Activated CD4-positive, alpha-beta memory T cell treated with anti-CD3 and anti-CD28 coated beads, Interleukin-2, amount 10 ng/mL, durations not matched to agents 7 days and 5 days (primary cell): ENCODE measurements at regions not wholly inside any gene's neighbourhood (a gene's known extent, or its start where the extent isn't known, plus 50 kb on each side); places are given as distances from the start of the nearest gene placed in this dataset.

Experiments used
- CTCF ChIA-PET: fragments of 350-600 bp; sonication (Branson Sonifier 250); formaldehyde crosslinking; loops from one replicate; lab custom pipeline; 2021; ENCODE audit warnings: antibody characterized with exemption, inconsistent platforms; lab: Charles Lee
- POLR2A ChIA-PET: fragments of 350-600 bp; sonication (Branson Sonifier 250); formaldehyde crosslinking; loops from one replicate; lab custom pipeline; 2021; ENCODE audit warnings: antibody characterized with exemption; lab: Charles Lee
- DNase-seq: peaks from one replicate; pipeline ENCODE4 v3.0.0-alpha.2; 2020
- H3K27ac Mint-ChIP-seq: one replicate; pipeline ENCODE4 v1.8.0; 2021; ENCODE audit warnings: mild to moderate bottlenecking, mixed read lengths
- H3K27me3 Mint-ChIP-seq: one replicate; pipeline ENCODE4 v1.8.0; 2021; ENCODE audit warnings: mixed read lengths
- H3K36me3 Mint-ChIP-seq: one replicate; pipeline ENCODE4 v1.8.0; 2021; ENCODE audit warnings: low read depth, mixed read lengths
- H3K4me1 Mint-ChIP-seq: one replicate; pipeline ENCODE4 v1.8.0; 2021; ENCODE audit warnings: mixed read lengths
- H3K4me3 Mint-ChIP-seq: one replicate; pipeline ENCODE4 v1.8.0; 2021; ENCODE audit warnings: mild to moderate bottlenecking, mixed read lengths
- H3K9me3 Mint-ChIP-seq: one replicate; pipeline ENCODE4 v1.8.0; 2021; ENCODE audit warnings: mixed read lengths

DNA sequence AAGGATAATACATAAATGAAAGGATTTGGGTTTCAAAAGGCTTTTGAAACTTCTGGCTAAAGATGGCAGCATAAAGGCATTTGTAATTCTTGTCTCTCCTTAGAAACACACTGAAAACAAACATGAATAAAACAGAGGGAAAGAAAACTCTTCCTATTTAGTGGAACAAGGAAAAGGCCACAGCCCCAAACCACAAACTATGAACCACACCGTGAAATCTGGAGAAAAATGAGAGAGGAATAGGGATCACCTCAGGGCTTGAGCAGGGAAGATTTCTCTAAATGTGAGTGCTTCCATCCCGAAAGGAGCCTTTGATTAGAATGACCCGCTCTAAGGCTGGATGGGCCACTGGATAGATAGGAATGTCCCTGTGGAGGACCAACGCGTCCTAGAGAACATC, 119.6 kb downstream of the SEC61B start:
- POLR2A ChIA-PET: no interaction called here
- CTCF ChIA-PET: no interaction called here
- H3K27me3 Mint-ChIP-seq: peaks cover 22% of the 10 kb centered on the region

DNA sequence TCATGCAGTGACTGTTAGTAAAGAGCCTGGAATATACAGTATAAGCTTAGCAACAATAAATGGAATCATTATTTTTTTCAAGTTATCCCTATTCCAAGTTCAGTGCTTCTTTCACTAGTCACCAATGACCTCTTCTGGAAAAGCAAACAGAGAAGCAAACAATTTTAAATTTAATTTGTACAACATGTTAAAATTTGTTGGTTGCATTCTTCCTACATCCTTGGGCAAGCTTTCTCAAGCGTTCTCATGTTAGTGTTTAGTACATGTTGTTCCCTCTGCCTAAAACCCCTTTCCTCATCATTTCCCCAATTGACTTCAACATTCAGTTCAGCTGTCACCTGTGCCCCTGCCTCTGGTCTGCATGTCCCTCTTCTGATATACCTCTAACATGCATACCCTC, 123.4 kb downstream of the SEC61B start:
- ChIA-PET CTCF (no interaction called here), POLR2A (no interaction called here)
- H3K4me1 Mint-ChIP-seq: no peaks in the 10 kb centered on the region

More for the DNA sequence above, 119.6 kb downstream of the SEC61B start:
- H3K4me3 Mint-ChIP-seq: no peak overlapping the region
- no peaks in the 10 kb centered on the region for H3K4me1 Mint-ChIP-seq
- no peaks in the 10 kb centered on the region for H3K9me3 Mint-ChIP-seq
- no peaks in the 10 kb centered on the region for H3K36me3 Mint-ChIP-seq
- no peak for DNase-seq
- no peak overlapping the region for H3K27ac Mint-ChIP-seq

DNA sequence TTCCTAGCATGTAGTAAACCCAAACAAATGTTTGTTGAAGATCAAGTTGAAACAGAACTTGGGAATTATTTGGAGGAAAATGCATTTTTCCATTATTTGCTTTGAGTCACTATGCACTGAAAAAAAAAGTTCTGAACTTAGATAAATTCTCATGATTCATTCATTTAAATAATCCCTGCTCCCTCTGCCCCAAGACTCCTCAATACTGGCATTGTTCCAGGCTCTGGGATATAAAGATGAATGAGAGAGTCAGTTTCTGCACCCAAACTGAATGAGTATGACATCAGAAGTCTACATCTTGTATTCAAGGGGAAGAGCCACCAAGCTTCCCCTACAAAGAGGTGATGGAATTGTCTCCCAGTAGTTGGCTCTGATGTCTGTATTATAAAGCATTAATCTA, 123.9 kb downstream of the SEC61B start:
- H3K27ac Mint-ChIP-seq: no peak overlapping the region
- no peak overlapping the region for H3K4me3 Mint-ChIP-seq
- peaks cover 17% of the 10 kb centered on the region for H3K27me3 Mint-ChIP-seq
- ChIA-PET POLR2A (no interaction called here), CTCF (no interaction called here)
- no peaks in the 10 kb centered on the region for H3K4me1 Mint-ChIP-seq
- no peaks in the 10 kb centered on the region for H3K36me3 Mint-ChIP-seq
- no peak for DNase-seq
- H3K9me3 Mint-ChIP-seq: no peaks in the 10 kb centered on the region

More for the DNA sequence above, 123.4 kb downstream of the SEC61B start:
- DNase-seq: no peak
- no peaks in the 10 kb centered on the region for H3K9me3 Mint-ChIP-seq
- H3K27me3 Mint-ChIP-seq: peaks cover 17% of the 10 kb centered on the region
- H3K27ac Mint-ChIP-seq: no peak overlapping the region
- no peak overlapping the region for H3K4me3 Mint-ChIP-seq
- H3K36me3 Mint-ChIP-seq: no peaks in the 10 kb centered on the region

DNA sequence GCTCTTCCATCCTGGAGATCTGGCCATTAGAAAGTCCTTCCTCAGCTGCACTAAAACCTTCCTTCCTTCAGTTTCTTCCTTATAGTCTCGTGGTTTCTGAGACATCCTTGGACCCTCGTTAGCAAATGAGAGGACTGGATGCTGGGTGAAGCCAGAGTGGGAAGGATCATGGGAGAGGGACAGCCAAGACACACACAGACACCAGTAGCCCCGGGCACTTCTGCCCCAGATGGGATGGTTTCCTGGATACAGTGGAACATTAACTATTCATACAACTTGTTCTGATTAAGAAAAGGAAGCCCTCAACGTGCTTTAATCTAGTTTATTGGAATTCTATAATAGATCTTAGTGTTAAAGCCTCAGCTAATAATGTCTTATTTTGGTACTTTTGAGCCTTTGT, 125.5 kb downstream of the SEC61B start:
- no peaks in the 10 kb centered on the region for H3K4me1 Mint-ChIP-seq
- CTCF ChIA-PET: interaction anchor here (0.9 to 1.0 kb wide), 2 partner anchors 9 to 1254 kb away, joined by 3 read pairs; no protein-coding TSS in a partner anchor
- POLR2A ChIA-PET: no interaction called here
- H3K9me3 Mint-ChIP-seq: no peaks in the 10 kb centered on the region
- H3K36me3 Mint-ChIP-seq: no peaks in the 10 kb centered on the region
- H3K27me3 Mint-ChIP-seq: peaks cover 9% of the 10 kb centered on the region
- H3K4me3 Mint-ChIP-seq: no peak overlapping the region
- no peak for DNase-seq
- no peak overlapping the region for H3K27ac Mint-ChIP-seq

DNA sequence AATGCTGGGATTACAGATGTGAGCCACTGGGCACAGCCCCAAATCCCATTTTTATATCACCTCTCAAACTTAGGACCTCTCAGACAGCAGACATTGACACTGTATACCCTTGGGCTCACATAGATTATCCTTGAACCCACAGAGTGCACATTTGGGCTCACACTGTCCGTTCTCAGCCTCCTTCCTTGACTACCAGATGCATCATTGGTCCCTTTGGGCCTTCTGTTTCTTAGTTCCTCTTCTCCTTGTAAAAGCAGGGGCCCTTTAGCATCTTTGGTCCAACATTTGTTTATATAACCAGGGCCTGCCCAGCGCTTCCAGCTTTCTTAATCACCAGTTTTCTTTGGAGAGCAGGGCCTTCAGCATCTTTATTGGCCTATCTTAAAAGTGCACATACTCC, 126.2 kb downstream of the SEC61B start:
- Mint-ChIP-seq H3K36me3 (no peaks in the 10 kb centered on the region), H3K27me3 (peaks cover 8% of the 10 kb centered on the region), H3K4me3 (no peak overlapping the region), H3K4me1 (no peaks in the 10 kb centered on the region), H3K27ac (no peak overlapping the region), H3K9me3 (no peaks in the 10 kb centered on the region)
- no peak for DNase-seq
- CTCF ChIA-PET: no interaction called here
- POLR2A ChIA-PET: no interaction called here

DNA sequence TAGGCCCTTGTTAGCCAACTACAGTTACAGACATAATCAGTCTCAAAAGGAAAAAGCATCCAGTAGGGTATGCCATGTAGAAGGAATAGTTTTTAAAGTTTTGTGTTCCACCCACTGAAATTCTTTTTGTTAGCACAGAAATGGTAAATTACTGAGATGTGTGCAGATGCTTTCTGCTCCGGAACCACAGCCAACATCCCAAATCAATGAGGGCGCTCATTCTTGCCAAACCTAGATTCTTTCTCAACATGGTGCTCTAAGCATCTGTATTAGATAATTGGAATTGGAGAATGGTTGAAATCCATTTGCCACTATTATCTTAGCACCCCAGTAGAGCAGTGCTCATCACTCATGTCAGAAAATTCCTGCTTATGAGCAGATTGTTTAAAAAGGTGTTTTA, 127.8 kb downstream of the SEC61B start:
- DNase-seq: no peak
- POLR2A ChIA-PET: no interaction called here
- H3K27me3 Mint-ChIP-seq: peaks cover 5% of the 10 kb centered on the region
- H3K4me3 Mint-ChIP-seq: no peak overlapping the region
- H3K27ac Mint-ChIP-seq: no peak overlapping the region
- no peaks in the 10 kb centered on the region for H3K9me3 Mint-ChIP-seq
- no peaks in the 10 kb centered on the region for H3K36me3 Mint-ChIP-seq
- no peaks in the 10 kb centered on the region for H3K4me1 Mint-ChIP-seq
- CTCF ChIA-PET: no interaction called here

DNA sequence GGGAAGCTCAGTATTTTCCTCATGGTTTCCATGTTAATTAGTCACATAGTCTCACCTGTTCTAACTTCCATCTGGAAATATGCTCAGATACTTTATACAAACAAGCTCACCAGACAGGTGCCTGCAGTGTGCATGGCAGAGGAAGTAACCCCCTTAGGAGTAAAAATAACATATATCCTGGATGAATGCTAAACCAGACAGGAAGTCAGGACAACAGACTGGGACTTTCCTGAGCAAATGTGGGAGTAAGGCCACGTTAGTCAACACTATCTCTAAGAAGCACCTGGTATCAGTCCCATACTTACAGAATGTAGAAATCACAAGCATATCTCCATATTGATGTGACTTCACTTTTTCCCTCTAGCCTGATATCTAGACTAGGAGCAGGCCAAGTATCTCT, 128.4 kb downstream of the SEC61B start:
- no peak for DNase-seq
- ChIA-PET CTCF (no interaction called here), POLR2A (no interaction called here)
- no peaks in the 10 kb centered on the region for H3K4me1 Mint-ChIP-seq
- H3K27ac Mint-ChIP-seq: no peak overlapping the region
- no peaks in the 10 kb centered on the region for H3K36me3 Mint-ChIP-seq
- peaks cover 5% of the 10 kb centered on the region for H3K27me3 Mint-ChIP-seq
- H3K9me3 Mint-ChIP-seq: no peaks in the 10 kb centered on the region
- H3K4me3 Mint-ChIP-seq: no peak overlapping the region

DNA sequence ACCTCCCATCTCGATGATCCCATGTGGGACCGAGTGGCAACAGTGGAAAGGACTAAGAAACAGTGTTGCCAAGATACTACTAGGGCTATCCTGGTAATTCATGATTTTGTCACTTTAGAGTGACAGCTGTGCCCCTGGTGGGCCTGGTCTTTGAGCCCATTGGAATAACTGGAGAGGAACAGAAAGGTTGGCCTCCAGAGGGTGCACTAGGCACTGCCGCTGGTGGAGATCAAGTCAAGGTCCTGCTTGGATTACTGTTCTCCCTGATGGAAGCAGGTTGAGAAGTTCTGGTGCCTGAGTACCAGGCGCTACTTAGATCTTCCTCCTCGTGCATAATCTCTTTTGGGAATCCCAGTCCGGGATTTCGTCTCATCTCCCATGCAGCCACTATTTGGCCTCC, 129.6 kb downstream of the SEC61B start:
- H3K36me3 Mint-ChIP-seq: no peaks in the 10 kb centered on the region
- DNase-seq: no peak
- H3K9me3 Mint-ChIP-seq: no peaks in the 10 kb centered on the region
- H3K4me1 Mint-ChIP-seq: no peaks in the 10 kb centered on the region
- H3K27ac Mint-ChIP-seq: no peak overlapping the region
- POLR2A ChIA-PET: no interaction called here
- peaks cover 7% of the 10 kb centered on the region for H3K27me3 Mint-ChIP-seq
- no peak overlapping the region for H3K4me3 Mint-ChIP-seq
- CTCF ChIA-PET: no interaction called here

DNA sequence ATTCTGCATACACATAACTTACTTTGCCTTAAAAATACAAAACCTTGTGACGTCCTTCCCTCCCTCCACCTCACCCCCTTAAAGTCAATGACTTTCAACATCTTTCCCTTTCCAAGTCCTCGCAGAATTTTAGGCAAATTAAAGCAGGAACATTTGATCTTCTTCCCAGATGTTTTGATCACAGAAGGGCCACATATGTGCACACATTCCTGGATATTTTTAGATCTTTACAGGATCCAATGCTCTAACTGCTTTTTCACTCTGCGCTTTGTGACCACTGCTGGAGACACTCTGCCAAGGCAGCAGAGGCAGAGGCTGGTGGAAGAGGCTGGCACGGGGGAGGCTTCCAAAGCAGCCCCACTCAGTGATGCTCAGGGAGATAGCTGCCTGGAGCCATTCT, 130.7 kb downstream of the SEC61B start:
- DNase-seq: no peak
- H3K27me3 Mint-ChIP-seq: peaks cover 7% of the 10 kb centered on the region
- no peak overlapping the region for H3K4me3 Mint-ChIP-seq
- H3K36me3 Mint-ChIP-seq: no peaks in the 10 kb centered on the region
- POLR2A ChIA-PET: no interaction called here
- CTCF ChIA-PET: no interaction called here
- H3K9me3 Mint-ChIP-seq: no peaks in the 10 kb centered on the region
- H3K4me1 Mint-ChIP-seq: no peaks in the 10 kb centered on the region
- no peak overlapping the region for H3K27ac Mint-ChIP-seq

DNA sequence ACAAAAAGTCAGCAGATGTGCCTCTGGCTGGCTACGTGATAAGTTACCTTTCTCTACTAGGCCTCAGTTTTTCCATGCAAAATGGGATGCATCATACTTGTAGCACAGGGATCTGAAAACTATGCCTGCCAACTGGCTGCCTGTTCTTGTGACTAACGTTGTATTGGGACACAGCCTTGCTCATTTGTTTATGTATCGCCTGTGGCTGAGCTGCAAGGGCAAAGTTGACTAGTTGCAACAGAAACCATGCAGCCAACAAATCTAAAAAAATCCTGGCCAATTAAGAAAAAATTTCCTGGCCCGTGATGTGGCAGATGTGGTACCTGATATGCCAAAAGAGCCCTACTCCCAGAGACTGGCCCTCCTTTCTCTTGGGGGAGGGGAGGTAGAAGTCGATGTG, 131.3 kb downstream of the SEC61B start:
- Mint-ChIP-seq H3K27me3 (peaks cover 7% of the 10 kb centered on the region), H3K9me3 (no peaks in the 10 kb centered on the region), H3K27ac (no peak overlapping the region), H3K4me1 (no peaks in the 10 kb centered on the region), H3K36me3 (no peaks in the 10 kb centered on the region), H3K4me3 (no peak overlapping the region)
- no peak for DNase-seq
- CTCF ChIA-PET: no interaction called here
- POLR2A ChIA-PET: no interaction called here

DNA sequence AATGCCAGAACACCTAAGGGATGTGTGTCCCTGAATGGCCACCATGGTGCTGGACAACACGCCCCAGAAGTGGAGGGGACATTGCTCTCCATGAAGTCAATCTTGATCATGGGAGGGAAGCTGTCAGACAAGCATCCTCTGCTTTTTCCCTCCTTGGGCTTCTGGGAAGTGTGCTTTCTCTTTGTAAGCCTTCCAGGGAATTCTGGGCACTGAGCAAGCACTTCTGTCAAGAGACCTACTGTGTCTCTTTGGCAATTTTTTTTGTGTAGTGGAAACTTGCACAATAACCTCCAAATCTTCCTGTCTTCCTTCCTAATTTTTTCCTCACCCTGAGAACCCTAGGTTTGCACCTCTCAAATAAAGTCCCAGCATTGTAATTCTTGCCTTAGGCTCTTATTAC, 132.0 kb downstream of the SEC61B start:
- CTCF ChIA-PET: no interaction called here
- DNase-seq: no peak
- peaks cover 8% of the 10 kb centered on the region for H3K27me3 Mint-ChIP-seq
- H3K9me3 Mint-ChIP-seq: no peaks in the 10 kb centered on the region
- POLR2A ChIA-PET: no interaction called here
- no peak overlapping the region for H3K4me3 Mint-ChIP-seq
- no peaks in the 10 kb centered on the region for H3K36me3 Mint-ChIP-seq
- H3K4me1 Mint-ChIP-seq: no peaks in the 10 kb centered on the region
- no peak overlapping the region for H3K27ac Mint-ChIP-seq

DNA sequence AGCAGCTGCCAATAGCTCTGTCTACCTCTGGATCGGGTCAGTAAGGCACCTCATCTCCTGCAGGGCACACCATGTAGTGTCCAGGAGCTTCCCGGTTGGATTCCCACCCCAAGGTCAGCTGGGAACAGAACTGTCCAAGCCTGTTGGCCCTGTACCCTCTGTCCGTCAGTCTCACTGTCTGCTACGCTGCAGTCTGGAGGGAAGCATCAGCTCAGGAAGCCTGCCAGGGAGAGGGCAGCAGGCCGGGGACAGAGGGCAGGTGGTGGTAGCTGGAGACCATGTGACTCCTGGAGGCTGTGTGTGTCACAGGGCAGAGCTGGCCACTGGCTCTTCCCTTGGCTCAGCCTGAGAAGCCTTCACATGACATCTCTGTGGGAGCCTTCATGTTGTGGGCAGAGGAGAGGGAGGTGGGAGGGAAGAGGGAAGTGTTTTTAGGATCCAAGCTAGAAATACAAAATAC, 134.5 kb downstream of the SEC61B start:
- Mint-ChIP-seq H3K36me3 (no peaks in the 10 kb centered on the region), H3K4me1 (no peaks in the 10 kb centered on the region), H3K27ac (no peak overlapping the region), H3K27me3 (peaks cover 22% of the 10 kb centered on the region), H3K4me3 (no peak overlapping the region), H3K9me3 (no peaks in the 10 kb centered on the region)
- CTCF ChIA-PET: no interaction called here
- DNase-seq: no peak
- POLR2A ChIA-PET: no interaction called here

DNA sequence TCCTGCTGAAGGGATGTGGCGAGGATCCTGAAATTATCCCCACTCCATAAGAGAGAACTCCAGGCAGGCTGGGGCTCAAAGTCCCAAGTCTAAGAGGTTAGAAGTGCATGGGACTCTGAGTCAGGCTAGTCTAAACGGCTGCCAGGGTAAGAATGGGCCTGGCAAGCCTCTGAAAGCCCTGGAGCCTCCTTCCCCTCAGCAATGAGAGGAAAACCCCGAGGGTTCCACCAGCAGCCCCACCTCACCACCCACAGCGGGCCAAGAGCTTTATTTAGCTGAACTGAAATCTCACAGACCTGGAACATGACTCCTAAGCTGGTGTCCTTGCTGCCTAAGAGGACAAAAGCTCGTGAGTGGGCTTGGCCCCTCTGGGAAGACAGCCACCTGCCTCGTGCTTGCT, 135.5 kb downstream of the SEC61B start:
- H3K27me3 Mint-ChIP-seq: peaks cover 26% of the 10 kb centered on the region
- no peak overlapping the region for H3K4me3 Mint-ChIP-seq
- no peak for DNase-seq
- H3K4me1 Mint-ChIP-seq: peaks cover 1% of the 10 kb centered on the region
- H3K9me3 Mint-ChIP-seq: no peaks in the 10 kb centered on the region
- ChIA-PET POLR2A (no interaction called here), CTCF (no interaction called here)
- no peak overlapping the region for H3K27ac Mint-ChIP-seq
- no peaks in the 10 kb centered on the region for H3K36me3 Mint-ChIP-seq

DNA sequence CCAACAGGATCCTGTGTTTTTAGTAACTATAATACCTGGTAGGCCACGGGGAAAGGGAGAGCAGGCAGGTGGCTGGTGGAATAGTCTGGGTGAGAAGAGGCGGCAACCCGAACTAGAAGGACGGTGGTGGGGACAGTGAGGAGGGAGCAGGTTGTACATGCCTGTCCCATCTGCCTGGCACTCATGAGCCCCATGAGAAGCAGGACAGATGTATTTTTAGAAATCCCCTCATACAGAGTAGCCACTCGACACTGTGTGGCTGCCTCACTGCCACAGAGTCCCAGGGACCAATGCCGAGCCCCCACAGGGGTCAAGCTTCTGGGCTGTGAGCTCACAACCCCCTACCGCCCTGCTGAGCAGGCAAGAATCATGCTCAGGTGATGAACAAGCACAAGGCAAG, 136.6 kb downstream of the SEC61B start:
- ChIA-PET CTCF (no interaction called here), POLR2A (no interaction called here)
- Mint-ChIP-seq H3K27me3 (peaks cover 32% of the 10 kb centered on the region), H3K27ac (no peak overlapping the region), H3K9me3 (no peaks in the 10 kb centered on the region), H3K4me1 (peaks cover 1% of the 10 kb centered on the region), H3K36me3 (no peaks in the 10 kb centered on the region), H3K4me3 (no peak overlapping the region)
- DNase-seq: no peak

DNA sequence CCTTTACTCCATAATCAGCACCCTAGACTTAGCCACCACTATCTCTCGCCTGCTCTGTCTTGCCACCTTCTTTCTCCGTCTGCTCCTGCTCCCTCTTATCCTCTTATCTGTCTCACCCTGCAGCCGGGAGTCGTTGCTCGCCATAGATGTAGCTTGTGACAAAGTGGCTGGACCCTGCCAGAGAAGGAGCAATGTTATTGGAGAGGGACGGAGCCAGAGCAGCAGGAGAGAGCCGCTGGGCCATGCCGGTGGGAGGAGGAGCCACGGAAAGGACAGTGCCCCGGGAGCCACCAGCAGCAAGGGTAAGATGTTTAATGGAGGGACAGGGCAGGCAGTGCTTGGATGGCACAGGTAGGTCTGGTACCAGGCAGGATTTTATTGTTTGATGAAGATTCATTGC, 137.3 kb downstream of the SEC61B start:
- Mint-ChIP-seq H3K27ac (no peak overlapping the region), H3K36me3 (no peaks in the 10 kb centered on the region), H3K9me3 (no peaks in the 10 kb centered on the region), H3K4me3 (no peak overlapping the region), H3K27me3 (peaks cover 32% of the 10 kb centered on the region), H3K4me1 (peaks cover 1% of the 10 kb centered on the region)
- CTCF ChIA-PET: no interaction called here
- no peak for DNase-seq
- POLR2A ChIA-PET: no interaction called here
